GM19324 (cell line): ENCODE measurements at regions not wholly inside any gene's neighbourhood (a gene's known extent, or its start where the extent isn't known, plus 50 kb on each side); places are given as distances from the start of the nearest gene placed in this dataset.
"Not testable (repeated sequence)": the region's sequence is repeated elsewhere in the genome, so short reads cannot be mapped to it uniquely, and the experiment has no call there.

Source experiments
- ATAC-seq: cut with Tn5 transposase; IDR thresholded peaks from one replicate; pipeline ENCODE4 v1.9.1; 2021; ENCODE audit warnings: mild to moderate bottlenecking, moderate library complexity; ENCODE audit not compliant: unreplicated experiment, low FRiP score

- ATAC-seq = no peak
Observed at GRCh38 chr3:34678575-34678974, 880.1 kb downstream of the PDCD6IP start.

- not testable (repeated sequence) for ATAC-seq
Observed at GRCh38 chr3:34679055-34679454, 880.6 kb downstream of the PDCD6IP start.

- no peak for ATAC-seq
Observed at GRCh38 chr3:34683851-34684250, 885.4 kb downstream of the PDCD6IP start.

- ATAC-seq = no peak
Observed at GRCh38 chr3:34686541-34686940, 888.1 kb downstream of the PDCD6IP start.

DNA sequence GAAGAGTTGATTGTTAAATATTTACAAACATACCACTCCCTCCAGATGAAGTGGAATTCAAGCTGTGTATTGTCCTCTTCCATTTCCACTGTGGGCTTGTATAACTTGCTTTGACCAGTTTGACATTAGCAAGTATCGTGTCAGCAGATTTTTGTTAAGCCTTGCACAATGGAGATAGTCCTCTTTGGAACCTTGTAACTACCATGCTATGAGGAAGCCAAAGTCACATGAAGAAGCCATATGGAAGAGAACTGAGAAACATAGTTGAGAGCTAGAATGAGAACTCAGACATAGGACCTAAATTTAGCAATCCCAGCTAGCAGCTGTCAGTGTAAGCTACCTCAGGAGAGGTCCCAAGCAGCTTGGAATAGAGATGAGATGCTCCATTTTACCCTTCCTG, 889.2 kb downstream of the PDCD6IP start:
- no peak for ATAC-seq

GRCh38 chr3:34696831-34697230, 898.4 kb downstream of the PDCD6IP start:
- no peak for ATAC-seq

- ATAC-seq = no peak
Observed at GRCh38 chr3:34703053-34703452, 904.6 kb downstream of the PDCD6IP start.

DNA sequence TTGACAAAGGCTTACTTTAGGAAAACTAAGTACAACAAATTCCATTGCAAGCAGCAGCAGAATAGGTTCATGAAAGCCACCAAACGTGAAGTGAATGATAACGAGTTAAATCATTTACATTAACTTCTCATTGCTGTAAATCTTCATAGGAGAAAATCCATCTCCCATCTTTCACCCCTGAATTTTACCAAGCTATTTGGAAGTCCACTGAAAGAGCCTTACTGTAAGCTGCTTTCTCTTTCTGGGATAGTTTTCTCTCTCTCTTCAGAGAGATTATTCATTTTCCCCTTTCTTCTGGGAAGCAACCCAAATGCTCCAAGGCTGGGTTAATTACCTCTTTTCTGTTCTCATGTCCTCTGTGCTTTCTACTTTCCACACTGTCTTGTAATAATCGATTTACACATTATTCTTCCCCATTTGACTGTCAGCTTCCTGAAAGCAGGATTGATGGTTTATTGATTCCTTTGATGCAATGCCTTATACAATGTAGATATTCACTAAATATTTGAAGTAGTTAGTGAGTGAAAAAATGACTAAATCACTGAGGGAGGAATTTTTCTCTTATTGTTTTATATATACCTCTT, 914.3 kb upstream of the ARPP21 start:
- no peak for ATAC-seq

- no peak for ATAC-seq
Observed at GRCh38 chr3:34725774-34726173, 913.6 kb upstream of the ARPP21 start.

- no peak for ATAC-seq
Observed at GRCh38 chr3:34727700-34728099, 911.6 kb upstream of the ARPP21 start.

DNA sequence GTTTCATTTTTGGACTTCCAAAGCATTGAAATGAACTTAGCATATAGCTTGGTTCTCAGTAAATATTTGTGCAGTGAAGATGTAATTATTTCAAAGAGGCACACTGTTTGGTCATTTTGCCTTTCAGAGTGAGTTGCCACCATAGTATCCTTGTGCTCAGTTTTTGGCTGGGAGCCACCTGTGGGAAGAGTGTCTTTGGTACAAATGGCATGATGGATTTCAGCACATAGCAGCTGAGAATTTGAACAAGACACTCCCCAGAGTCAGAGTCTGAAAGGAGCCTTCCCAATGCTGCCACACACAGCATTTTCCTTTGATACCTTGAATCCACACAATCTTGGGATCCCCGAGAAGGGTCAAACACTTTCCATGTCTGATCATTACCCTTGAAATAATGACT, 897.2 kb upstream of the ARPP21 start:
- ATAC-seq = no peak

DNA sequence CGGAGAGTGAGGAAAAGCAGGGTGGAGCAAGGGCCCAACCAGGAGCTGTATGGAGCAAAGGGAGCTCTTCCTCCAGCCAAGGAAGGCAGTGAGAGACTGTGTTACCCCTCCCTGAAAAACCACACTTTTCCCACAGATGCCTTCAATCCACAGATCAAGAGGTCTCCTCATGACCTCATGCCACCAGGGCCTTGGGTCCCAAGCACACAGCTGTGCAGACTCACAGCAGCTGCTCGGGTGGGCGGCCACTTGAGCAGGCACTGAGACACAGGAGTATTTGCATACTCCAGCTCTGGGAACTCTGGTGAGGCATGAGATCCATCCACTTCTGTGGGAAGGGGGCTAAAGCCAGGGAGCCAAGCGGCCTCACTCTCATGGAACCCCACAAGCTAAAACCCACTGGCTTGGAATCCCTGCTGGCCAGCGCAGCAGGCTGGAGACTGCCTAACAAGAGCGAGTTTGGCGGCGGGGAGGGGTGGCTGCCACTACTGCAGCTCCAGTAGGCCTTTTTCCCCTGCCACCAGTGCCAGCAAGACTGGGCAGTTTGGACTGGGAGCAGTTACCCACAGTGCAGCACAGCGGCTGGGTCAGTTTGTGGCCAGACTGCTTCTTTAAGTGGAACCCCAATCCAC, 880.6 kb upstream of the ARPP21 start:
- ATAC-seq = no peak

DNA sequence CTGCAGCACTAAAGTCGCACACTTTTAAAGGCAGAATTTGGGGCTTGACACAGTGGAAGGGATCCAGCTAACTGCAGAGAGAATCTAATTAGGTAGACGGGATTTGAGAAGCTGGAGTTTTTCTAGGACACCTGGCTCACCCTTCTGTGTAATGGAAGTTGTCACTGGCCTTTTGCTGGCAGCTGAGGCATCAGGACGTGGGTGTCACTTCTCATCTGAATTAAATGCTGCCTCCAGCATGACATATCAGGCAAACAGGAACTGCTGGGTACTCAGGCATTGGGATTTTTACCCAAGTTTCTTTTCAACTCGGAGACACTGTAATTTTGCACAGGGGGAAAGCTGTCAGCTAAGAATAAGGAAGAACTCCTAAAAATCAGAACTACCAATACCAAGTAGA, 861.9 kb upstream of the ARPP21 start:
- ATAC-seq = no peak

GRCh38 chr3:34779092-34779491, 860.2 kb upstream of the ARPP21 start:
- no peak for ATAC-seq

DNA sequence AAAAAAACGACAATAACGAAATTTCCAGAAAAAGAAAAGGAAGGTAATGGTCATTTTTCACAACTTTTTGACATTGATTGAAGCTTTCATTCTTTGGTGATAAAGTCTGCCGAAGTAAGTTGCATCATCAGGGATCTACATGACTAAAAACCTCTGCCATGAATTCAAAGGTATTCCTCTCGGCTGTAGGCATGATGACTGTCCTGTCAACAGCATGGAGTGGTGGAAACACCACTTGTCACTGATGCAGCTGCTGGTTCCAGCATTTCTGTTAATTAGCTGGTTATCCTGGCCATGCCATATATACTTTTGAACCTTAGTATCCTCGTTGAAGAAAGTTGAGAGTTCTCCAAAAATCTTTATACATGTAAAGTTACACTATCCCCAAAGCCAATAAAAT, 859.0 kb upstream of the ARPP21 start:
- no peak for ATAC-seq

DNA sequence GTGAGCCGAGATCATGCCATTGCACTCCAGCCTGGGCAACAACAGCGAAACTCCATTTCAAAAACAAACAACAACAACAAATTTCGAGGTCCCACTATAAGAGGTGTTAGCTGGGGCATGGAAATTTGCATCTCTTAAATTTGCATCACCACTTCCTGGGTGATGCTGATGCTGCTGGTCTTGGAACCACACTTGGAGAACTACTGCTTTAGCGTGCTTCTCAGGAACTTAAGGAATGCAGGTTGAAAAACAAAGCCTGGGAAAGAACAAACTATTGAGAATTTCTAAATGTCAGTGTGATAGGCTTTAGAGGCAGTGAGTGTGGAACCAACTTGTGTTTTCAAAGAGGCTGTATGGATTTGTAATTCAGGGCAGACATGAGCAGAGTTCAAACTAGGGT, 858.4 kb upstream of the ARPP21 start:
- ATAC-seq = no peak

- ATAC-seq = no peak
Observed at GRCh38 chr3:34782871-34783270, 856.5 kb upstream of the ARPP21 start.

DNA sequence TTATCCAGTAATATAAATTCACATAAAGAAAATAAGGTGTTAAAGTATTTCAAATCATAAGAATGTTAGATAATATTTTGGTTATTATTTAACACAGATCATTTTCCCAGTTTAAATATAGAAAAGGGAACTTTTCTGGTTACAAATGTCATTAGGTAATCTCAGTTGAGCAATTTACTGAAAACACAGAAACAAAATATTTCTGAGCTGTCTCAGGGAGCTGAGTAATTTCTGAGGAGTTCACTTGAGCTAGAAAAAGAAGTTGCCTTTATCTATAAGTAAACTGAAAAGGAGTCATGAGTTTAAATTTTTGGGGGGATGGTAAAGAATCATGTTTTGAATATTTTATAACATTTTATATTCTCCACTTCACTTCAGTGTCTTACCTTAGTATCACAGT, 855.4 kb upstream of the ARPP21 start:
- ATAC-seq = no peak

DNA sequence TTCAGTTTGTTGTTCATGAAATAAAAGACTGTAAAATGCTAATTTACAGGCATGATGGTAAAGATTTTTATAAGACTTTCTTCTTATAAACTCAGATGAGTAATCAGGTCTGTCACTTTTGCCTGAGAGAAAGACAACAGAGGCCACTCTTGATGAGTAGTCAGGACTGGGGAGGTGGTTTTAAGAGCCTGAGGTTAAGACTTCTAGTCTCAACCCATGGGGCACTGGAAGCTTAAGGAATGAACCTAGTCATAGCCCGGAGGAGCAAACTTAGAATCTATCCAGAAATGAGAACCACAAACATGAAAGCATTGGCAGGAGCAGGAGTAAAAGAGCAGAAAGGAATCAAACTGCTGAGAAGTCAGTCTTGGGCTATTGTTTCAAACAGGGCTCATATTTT, 846.3 kb upstream of the ARPP21 start:
- ATAC-seq = no peak

- ATAC-seq = no peak
Observed at GRCh38 chr3:34807611-34808010, 831.7 kb upstream of the ARPP21 start.

- ATAC-seq = no peak
Observed at GRCh38 chr3:34808287-34808686, 831.0 kb upstream of the ARPP21 start.

GRCh38 chr3:34828847-34829246, 810.5 kb upstream of the ARPP21 start:
- ATAC-seq = no peak
